GM19238 (cell line): ENCODE measurements at regions not wholly inside any gene's neighbourhood (a gene's known extent, or its start where the extent isn't known, plus 50 kb on each side); places are given as distances from the start of the nearest gene placed in this dataset.
"Not testable (repeated sequence)": the region's sequence is repeated elsewhere in the genome, so short reads cannot be mapped to it uniquely, and the experiment has no call there.

Experiments used
- DNase-seq: peaks from one replicate; pipeline ENCODE4 v3.0.0; 2011; ENCODE audit warnings: low spot score; ENCODE audit not compliant: insufficient read length

DNA sequence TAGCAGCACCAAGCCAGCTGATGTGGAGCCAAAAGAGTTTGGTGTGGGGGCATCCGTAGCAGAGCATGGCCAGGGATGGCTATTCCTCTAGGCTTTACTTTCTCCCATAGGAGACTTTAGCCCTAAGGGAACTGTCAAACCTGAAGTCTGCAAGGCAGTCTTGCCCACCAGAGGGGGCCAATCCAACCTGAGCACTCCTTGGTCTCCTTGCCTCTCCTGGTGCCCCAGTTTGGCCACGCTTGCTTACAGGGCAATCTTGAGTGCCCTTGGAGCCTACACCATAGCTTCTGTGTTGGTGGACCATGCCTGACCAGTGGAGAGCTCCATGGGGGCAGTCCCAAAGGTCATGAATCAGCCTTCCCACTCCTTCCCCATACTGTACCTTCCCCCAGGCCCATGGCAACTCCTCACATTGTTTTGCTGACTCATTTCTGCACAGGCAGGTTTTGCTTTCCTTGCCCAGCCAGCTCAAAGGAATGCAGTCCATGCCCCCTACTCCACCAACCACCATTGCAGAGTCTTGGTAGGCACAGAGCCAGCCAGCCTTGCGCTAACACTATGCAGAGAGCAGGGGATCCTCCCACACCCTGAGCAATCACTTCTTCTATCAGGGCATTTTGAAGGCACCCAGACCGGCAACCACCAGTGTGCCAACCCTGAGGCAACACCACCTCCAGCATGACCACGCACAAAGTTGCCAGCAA, 1421.2 kb upstream of the RAG2 start:
- DNase-seq, result no peak

DNA sequence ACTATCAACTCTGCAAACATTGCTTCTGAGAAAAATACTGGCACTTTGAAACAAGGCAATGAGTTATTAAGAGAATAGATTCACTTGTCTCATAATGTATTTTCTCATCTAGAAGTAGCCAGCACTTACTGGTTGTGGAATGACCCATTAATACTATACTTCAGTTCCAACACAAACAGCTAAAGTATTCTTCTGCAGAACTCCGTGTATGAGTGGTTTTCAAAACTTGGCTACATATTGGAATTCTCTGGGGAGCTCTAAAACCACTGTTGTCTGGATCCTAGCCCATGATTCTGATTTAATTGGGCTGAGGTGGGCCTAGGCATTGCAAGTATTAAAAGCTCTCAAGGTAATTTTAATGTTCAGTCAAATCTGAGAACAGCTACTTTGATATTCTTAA, 1416.4 kb upstream of the RAG2 start:
- no peak for DNase-seq

DNA sequence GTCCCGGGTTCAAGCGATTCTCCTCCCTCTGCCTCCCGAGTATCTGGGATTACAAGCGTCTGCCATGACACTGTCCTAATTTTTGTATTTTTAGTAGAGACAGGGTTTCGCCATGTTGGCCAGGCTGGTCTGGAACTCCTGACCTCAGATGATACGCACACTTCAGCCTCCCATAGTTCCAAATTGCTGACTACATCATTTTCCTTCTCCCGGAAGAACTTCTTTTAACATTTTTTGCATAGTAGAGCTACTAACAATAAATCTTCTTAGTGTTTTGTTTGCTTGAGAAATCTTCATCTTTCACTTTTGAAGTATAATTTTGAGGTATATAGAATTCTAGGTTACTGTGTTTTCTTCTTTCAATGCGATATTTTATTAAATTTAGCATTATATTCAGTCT, 1415.1 kb upstream of the RAG2 start:
- DNase-seq, result no peak

DNA sequence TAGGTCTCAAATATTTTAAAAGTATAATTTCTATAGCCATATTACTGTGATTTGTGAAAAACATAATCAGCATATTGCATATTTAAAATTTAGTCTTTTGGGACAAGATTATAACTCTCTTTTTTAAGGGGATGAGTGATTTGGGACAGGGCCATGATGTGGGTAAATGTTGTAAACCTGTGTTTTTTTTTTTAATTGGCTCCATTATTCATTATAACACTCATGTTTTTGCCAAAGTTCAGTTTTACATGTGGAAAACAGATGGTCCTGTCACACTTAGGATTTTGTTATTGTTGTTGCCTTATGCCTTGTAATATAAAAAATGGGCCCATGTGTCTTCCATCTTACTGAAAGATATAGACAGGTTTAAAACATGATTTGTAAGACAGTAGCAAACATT, 1413.5 kb upstream of the RAG2 start:
- DNase-seq, result no peak

DNA sequence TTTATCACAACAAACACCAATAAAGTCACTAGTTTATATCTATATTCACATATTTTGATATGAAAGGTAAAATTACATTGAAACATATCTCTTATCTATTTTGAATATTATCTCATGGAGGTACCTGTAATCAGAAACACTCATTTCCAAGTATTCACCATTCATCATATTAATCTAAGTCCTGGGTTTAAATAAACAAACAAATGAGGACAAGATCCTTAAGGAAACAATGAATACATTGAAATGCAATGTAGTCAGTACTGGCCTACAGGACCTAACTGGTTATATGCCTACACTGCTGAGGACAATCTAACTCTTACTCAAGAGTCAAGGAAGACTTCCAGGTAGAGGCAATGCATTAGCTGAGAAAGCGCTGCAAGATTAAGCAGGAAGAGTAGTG, 1411.9 kb upstream of the RAG2 start:
- DNase-seq, result no peak

DNA sequence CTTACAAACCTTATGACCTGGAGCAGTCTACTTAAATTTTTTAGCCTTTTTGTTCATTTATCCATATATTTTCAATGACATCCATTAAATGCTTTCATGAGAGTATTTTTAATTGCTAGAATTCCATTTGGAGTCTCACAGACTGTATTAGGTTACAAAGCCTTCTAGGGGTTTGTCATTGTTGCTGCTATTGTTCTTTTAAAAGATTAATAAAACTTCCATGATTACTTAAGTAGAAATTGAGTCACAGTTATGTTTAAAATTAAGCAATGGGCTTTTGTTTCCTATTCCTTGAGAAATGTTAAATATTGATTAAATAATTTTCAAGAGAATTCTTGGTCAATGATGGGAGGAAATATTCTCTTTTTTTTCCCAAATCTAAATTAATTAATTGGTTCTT, 1408.4 kb upstream of the RAG2 start:
- no peak for DNase-seq

DNA sequence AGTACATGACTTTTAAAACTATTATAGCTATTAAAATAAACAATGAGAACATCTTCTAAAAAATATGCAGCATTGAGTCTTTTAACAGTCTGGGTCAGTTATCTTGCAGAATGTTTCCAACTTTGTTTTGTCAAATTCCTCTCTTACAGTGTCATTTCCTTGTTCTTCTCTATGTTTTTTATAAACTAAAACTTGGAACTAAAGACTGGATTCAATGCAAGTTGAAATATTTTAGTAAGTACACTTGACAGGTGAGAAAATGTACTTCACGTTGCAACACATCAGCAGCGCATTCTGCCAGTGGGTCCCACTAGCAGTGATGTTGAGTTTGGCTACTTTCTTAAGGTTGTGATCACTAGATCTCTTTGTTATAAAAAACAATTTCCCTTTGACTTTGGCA, 1407.6 kb upstream of the RAG2 start:
- no peak for DNase-seq

DNA sequence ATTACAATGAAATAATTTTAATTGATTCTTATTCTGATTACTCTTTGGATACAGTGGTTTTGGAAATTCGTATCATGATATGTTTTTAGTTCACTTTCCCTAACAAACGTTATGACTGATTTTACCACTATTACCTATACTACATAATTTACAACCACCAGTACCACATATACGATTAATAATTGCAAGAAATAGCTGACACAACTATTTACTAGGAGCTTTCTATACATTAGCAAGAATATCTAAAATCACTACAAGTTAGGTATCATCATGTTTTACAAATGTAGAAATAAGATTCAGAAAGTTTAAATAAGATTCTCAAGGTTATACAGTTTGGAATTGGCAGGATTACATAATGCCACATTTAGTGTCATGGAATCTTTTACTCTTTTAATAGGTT, 1401.1 kb upstream of the RAG2 start:
- DNase-seq, result no peak

DNA sequence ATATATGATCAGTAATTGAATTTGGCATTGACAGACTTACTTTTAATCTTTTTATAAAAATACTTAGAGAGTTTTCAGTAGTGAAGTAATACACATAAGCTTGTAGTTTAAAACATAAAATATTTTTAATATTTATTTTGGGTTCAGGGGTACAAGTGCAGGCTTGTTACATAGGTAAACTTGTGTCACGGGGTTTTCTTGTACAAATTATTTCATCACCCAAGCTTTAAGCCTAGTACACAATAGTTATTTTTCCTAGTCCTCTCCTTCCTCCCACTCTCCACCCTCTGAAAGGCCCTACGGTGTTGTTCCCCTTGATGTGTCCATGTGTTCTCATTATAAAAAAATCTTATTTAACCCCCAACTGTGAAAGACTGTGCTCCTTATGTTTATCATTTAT, 1397.8 kb upstream of the RAG2 start:
- no peak for DNase-seq

DNA sequence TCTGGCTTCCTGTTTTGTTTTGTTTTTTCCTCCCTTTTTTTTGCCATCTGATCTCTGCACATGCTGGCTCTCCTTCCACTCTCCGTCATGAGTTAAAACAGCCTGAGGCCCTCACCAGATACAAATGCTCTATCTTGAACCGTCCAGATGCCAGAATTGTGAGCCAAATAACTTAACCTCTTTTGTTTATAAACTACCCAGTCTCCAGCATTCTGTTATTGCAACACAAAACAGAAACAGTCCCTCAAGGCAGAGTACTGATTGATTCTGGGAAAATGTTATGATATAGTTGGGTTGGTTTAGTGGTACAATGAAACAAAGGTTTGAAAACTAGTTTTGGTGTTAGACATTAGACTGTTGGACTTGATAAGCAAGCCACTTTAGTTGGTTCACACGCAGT, 1390.0 kb upstream of the RAG2 start:
- DNase-seq, result no peak

DNA sequence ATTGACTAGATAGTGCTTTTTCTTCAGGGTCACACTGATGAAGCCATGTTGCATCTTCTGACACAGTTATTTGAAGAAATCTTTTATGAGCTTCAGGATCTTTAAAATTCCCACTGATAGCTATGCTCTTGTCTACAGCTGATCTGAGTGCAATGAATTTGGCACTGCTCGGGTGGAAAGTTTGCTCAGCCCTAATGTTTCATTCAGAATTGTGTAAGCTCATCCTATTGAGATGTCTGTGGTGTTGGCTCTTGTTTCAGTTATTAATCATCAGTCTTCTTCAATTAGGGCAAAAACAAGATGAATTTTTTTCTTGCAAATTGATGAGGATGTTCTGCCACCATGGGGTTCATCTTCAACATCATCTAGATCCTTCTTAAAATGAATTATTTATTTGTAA, 1387.0 kb upstream of the RAG2 start:
- DNase-seq, result no peak

DNA sequence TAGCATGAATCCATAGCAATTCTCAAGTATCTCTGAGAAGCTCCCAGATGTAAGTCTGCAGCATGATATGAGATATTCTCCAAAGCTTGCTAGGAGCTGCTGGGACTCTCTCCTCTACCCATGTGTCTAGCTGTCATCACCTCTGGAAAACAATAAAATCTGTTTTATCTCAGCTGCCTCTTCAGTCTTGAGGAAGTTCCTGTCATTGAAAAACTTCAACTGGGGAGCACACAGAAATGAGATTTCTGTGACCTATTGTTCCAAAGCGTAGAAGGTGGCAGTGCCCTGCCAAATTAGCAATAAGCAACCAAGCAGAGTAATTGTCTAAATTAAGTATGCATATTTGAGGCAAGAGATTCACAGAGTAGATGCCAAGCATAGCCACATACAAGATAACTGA, 1380.6 kb upstream of the RAG2 start:
- no peak for DNase-seq

DNA sequence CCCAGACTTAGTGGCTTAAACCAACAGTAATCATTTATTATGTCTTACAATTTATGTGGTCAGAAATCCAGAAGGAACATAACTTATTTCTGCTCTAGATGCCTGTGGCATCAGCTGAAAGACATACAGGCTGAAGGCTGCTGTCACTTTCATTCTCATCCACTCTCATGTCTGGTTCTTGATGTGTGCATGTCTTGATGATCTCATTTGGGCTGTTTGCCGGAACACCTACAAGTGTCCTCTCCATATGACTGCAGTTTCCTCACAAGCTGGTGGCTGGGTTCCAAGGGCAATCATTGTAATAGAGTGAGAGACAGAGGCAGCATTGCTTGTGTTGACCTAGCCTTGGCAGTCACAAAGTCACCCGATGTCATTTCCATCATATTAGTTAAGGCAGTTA, 1375.9 kb upstream of the RAG2 start:
- DNase-seq, result no peak

DNA sequence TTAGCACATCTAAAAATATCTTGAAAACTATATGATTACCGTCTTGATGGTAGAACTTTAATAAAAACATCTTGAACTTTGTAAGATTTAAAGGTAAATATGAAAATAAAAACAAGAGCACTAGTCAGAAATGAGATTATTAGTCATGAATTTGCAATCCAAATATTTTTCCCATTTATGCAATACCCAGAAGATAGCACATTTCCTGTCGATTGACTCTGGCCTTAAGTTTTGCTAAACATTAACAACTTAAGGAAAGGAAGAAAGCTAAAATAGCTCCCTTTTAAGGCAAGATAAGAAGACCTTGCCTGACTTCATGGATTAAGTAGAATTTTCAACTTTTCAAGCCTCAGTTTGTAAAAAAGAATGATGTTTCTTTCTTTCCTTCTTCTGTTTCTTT, 1374.7 kb upstream of the RAG2 start:
- no peak for DNase-seq

DNA sequence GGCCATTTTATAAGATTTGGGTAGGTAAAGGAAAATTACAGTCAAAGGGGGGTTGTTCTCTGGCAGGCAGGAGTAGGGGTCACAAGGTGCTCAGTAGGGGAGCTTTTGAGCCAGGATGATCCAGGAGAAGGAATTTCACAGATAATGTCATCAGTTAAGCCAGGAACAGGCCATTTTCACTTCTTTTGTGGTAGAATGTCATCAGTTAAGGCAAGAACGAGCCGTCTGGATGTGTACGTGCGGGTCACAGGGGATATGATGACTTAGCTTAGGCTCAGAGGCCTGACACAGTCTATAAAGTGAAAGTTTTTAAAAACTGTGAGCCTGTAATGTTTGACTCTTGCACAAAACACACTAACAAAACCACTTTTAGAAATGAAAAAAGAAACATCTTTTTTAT, 1371.3 kb upstream of the RAG2 start:
- not testable (repeated sequence) for DNase-seq

DNA sequence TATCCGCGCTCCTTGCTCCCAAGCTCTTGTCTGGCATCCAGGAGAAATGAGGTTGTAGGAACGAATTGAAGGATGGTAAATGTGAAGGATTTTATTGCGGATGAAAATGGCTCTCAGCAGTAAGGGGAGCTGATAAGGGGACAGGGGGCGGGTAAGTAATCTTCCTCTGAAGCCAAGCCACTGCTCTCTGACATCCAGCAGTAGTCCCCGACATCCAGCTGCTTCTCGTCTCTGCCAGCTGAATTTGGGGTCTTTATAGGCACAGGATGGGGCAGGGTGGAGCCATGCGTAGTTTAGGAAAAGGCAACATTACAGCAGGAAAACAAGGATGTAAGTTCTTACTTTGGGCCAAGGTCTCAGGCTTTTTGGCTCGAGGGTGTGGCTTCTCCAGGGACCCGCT, 1370.1 kb upstream of the RAG2 start:
- DNase-seq, result no peak

DNA sequence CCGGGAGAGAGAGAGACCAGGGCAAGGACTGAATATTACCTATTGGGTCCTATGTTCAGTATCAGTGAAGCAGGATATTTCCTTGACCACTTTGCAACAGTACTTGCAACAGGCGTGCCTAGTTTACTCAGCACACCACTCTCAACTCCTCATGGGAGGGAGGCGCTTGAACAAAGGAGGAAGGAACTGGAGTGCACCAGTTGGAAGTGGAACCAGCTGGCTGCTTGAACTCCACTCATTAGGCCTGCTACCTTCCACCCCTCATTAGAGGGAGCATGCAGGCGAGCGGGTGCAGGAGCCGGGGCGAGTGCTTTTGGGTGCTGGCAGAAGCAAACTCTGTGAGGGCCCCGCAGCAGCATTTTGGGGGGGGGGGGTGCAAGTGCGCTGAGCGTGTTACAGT, 1369.6 kb upstream of the RAG2 start:
- DNase-seq, result no peak

DNA sequence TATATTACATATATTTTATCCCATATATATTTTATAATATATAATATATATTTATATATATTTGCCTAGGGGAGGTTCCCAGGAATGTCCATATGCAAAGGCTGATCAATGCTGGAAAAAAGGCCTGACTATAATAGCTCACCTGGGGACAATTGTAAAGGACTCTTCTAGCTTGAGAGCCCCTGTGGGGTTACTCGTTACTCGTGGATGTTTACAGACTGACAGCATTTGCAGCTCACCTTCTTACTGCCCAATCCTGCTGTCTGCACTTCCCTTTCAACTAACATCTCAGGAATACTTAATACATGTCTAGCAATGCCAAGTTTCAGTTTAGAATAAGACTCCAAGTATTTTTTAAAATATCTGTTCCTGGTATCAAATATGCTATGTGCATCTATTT, 1365.4 kb upstream of the RAG2 start:
- DNase-seq, result no peak

DNA sequence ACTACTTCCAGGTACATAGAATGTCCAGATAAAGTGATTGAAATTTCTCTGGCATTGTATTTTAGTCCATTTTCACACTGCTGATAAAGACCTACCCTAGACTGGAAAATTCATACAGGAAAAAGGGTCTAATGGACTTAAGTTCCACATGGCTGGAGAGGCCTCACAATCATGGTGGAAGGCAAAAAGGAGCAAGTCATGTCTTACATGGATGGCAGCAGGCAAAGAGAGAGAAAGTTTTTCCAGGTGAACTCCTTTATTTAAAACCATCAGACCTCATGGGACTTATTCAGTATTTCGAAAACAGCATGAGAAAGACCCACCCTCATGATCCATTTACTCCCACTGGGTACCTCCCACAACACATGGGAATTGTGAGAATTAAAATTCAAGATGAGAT, 1359.7 kb upstream of the RAG2 start:
- no peak for DNase-seq

DNA sequence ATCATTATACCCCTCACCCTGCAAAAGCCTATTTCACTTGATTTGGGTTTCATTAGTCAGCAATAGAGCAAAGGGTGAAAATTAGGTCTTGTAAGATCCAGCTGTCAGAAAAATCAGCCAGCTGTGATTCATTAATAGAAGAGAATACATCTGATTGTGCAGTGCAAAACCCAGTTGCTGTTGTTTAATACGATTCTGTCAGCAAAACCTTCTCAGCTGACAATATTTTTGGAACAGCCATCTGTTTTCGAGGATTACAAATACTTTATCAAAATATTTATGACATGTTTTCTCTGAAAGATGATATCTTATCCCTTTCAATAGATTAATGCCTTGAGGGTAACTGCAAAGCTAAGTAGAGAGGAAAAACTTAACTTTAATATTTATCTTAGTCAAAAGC, 1354.0 kb upstream of the RAG2 start:
- DNase-seq, result no peak

DNA sequence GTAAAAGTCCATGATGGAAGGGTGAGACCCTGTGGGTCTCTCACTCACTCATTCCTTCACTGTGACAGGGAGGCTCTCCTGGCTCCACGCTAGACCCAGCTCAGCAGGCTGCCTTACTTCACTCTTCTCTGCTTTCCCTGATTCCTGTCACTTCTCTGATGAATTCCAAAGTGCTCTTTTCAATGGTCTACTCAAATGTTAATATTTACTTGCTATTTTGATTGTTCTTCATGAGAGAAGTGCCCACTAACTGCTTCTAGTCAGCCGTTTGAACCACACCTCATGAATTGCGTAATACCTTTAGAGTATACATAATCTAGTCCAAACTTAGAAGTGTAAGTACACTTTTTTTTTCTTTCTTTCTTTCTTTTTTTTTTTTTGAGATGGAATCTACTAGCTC, 1350.2 kb upstream of the RAG2 start:
- DNase-seq, result no peak

DNA sequence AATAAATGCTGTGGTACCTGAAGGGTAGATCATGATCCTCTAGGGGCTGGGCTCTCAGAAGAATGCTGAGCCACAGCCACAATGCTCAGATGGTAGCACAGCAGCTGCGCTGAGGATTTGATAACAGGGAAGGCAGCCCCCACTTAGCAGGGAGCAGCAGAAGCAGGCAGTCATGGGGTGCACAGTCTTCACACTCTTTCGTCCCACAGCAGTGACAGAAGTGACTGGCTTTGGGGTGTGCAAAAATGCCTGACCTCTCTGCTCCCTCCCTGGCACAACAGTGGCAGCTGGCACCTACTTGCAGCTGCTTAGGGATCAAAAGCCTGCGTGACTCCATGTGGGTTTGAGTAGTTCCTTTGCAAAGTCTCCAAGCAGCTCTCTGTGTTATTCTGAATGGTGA, 1349.8 kb upstream of the RAG2 start:
- no peak for DNase-seq

DNA sequence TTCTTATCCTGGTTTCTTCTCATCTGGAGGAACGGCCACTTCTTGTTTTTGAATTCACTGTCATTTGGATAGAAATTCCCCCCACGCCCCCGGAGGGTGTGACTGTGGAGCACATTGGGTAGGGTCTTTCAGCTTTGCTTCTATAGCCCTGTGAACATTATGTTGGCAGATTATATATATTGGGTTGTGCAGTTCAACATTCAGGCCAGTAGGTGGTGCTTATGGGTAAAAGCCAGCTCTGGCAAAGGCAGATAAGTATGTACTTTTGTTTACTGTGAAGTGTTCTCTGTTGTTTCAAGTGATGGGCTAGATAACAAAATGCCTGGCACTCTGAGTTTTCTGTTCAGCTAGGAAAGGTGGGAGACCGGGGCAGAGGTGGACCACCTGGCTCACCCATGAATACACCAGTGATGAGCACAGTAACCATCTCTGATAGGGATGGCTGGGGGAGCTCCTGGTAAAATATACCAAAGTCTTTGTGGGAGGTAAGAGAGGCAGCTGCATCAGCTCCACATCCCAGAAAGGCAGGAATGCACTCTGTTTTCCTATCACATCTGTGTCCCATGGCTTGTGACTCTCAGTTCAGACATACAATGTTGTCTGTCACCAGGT, 1348.2 kb upstream of the RAG2 start:
- DNase-seq, result no peak

DNA sequence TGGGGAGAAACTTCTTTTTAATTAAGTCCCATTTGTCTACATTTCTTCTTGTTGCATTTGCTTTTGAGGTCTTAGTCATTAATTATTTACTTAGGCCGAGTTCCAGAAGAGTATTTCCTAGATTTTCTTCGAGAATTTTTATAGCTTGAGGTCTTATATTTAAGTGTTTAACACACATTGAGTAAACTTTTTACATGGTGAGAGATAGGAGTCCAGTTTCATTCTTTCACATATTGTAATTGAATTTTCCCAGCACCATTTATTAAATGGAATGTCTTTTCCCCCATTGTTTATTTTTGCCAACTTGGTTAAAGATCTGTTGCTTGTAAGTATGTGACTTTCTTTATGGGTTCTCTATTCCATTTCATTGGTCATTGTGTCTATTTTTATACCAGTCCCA, 1344.0 kb upstream of the RAG2 start:
- no peak for DNase-seq
